SK-N-MC (cell line): ENCODE measurements at regions not wholly inside any gene's neighbourhood (a gene's known extent, or its start where the extent isn't known, plus 50 kb on each side); places are given as distances from the start of the nearest gene placed in this dataset.

Experiments
- EZH2 ChIP-seq: fragments of 200-600 bp; sonication (generic); IDR thresholded peaks from one replicate; pipeline ENCODE4 v1.6.1; 2017; ENCODE audit warnings: antibody characterized with exemption
- FOXP2 ChIP-seq: optimal IDR thresholded peaks from 2 replicates; pipeline ENCODE3; 2011; ENCODE audit warnings: mild to moderate bottlenecking, moderate library complexity; ENCODE audit not compliant: insufficient read depth; ENCODE audit errors: extremely low read length, control extremely low read depth
- POLR2AphosphoS5 ChIP-seq: IDR thresholded peaks from 2 replicates; pipeline ENCODE4 v1.6.1; 2012; ENCODE audit warnings: mild to moderate bottlenecking, low read depth, low read length, borderline replicate concordance

GRCh38 chr12:131497966-131498365 lies 212.9 kb upstream of the SFSWAP start:
- TF ChIP-seq POLR2AphosphoS5 = no peak
- TF ChIP-seq EZH2 = no peak
- TF ChIP-seq FOXP2 = no peak
